Keratinocyte (primary cell): ENCODE measurements at regions not wholly inside any gene's neighbourhood (a gene's known extent, or its start where the extent isn't known, plus 50 kb on each side); places are given as distances from the start of the nearest gene placed in this dataset.

ENCODE experiments used
- DNase-seq: peaks from one replicate; pipeline ENCODE4 v3.0.0-alpha.2; 2011; ENCODE audit warnings: low read depth, missing footprints, low spot score
- FAIRE-seq: peaks from 2 replicates; lab custom pipeline; 2011; peaks lifted over from hg19 to GRCh38; lab: Jason Lieb, UNC
- H2AFZ ChIP-seq: 2 replicates; pipeline ENCODE4 v1.6.0; 2012; ENCODE audit warnings: low read length, control low read depth, inconsistent platforms; ENCODE audit not compliant: control insufficient read depth
- H3K27ac ChIP-seq: 2 replicates; pipeline ENCODE4 v1.5.1; 2011; ENCODE audit warnings: low read length; ENCODE audit not compliant: control insufficient read depth, insufficient read depth
- H3K27me3 ChIP-seq: 3 replicates; pipeline ENCODE4 v1.6.0; 2011; ENCODE audit warnings: low read length; ENCODE audit not compliant: control insufficient read depth, insufficient read depth; ENCODE audit errors: extremely low read depth
- H3K36me3 ChIP-seq, 2 experiments: 2 replicates in 1 of 2; 3 replicates in 1 of 2; pipeline ENCODE4 v1.5.1; 2011; ENCODE audit warnings: low read length in 2 of 2, mild to moderate bottlenecking in 1 of 2; ENCODE audit not compliant: control insufficient read depth in 2 of 2, insufficient read depth in 2 of 2; ENCODE audit errors: extremely low read depth in 1 of 2
- H3K4me1 ChIP-seq: 3 replicates; pipeline ENCODE4 v1.5.1; 2011; ENCODE audit warnings: low read length; ENCODE audit not compliant: control insufficient read depth, insufficient read depth; ENCODE audit errors: extremely low read depth
- H3K4me2 ChIP-seq: 3 replicates; pipeline ENCODE4 v1.6.0; 2011; ENCODE audit warnings: low read depth, low read length; ENCODE audit not compliant: control insufficient read depth, insufficient read depth; ENCODE audit errors: extremely low read depth
- H3K4me3 ChIP-seq, 3 experiments: fragments of 200-600 bp in 1 of 3; sonication (generic) in 1 of 3; 2 replicates in 2 of 3; 3 replicates in 1 of 3; pipeline ENCODE4 v1.5.1; 2011 to 2016; ENCODE audit warnings: low read length in 3 of 3, mild to moderate bottlenecking in 3 of 3, control low read depth in 2 of 3, inconsistent platforms in 1 of 3, low read depth in 1 of 3, mixed read lengths in 1 of 3, mixed run types in 1 of 3, moderate library complexity in 1 of 3; ENCODE audit not compliant: control insufficient read depth in 2 of 3, insufficient read depth in 2 of 3; ENCODE audit errors: extremely low read depth in 1 of 3
- H3K79me2 ChIP-seq: 2 replicates; pipeline ENCODE4 v1.6.0; 2012; ENCODE audit warnings: low read length; ENCODE audit not compliant: control insufficient read depth, insufficient read depth
- H3K9ac ChIP-seq: 3 replicates; pipeline ENCODE4 v1.6.0; 2011; ENCODE audit warnings: low read length; ENCODE audit not compliant: control insufficient read depth, insufficient read depth; ENCODE audit errors: extremely low read depth
- H3K9me1 ChIP-seq: 3 replicates; pipeline ENCODE4 v1.6.0; 2011; ENCODE audit warnings: low read length; ENCODE audit not compliant: control insufficient read depth, insufficient read depth; ENCODE audit errors: extremely low read depth
- H3K9me3 ChIP-seq: 2 replicates; pipeline ENCODE4 v1.5.1; 2012; ENCODE audit warnings: low read depth, low read length; ENCODE audit not compliant: control insufficient read depth
- H4K20me1 ChIP-seq: 3 replicates; pipeline ENCODE4 v1.6.0; 2011; ENCODE audit warnings: low read length; ENCODE audit not compliant: control insufficient read depth, insufficient read depth; ENCODE audit errors: extremely low read depth
- EZH2 ChIP-seq: IDR thresholded peaks from one replicate; pipeline ENCODE4 v1.6.1; 2012; ENCODE audit warnings: inconsistent platforms, mild to moderate bottlenecking, low read length, moderate library complexity
- dilution Hi-C: fragments of 300-500 bp; cut with MboI; formaldehyde crosslinking; loops from one replicate; pipeline ENCODE4 v1.7.0; 2020; ENCODE audit warnings: low sequenced_read_pairs; ENCODE audit not compliant: extremely low pct_ligation_motif_present
- TF ChIP-seq, protein P1 (sequence below), 3 experiments: IDR thresholded peaks in 1 of 3; conservative IDR thresholded peaks in 1 of 3; optimal IDR thresholded peaks in 1 of 3; 2 replicates in 2 of 3; 3 replicates in 1 of 3; pipeline versions ENCODE3 to v1.5.1; 2011; ENCODE audit warnings: low read length in 3 of 3, mild to moderate bottlenecking in 3 of 3, moderate library complexity in 2 of 3, control low read depth in 1 of 3, inconsistent platforms in 1 of 3; ENCODE audit not compliant: insufficient read depth in 2 of 3; ENCODE audit errors: extremely low read depth in 1 of 3

DNA sequence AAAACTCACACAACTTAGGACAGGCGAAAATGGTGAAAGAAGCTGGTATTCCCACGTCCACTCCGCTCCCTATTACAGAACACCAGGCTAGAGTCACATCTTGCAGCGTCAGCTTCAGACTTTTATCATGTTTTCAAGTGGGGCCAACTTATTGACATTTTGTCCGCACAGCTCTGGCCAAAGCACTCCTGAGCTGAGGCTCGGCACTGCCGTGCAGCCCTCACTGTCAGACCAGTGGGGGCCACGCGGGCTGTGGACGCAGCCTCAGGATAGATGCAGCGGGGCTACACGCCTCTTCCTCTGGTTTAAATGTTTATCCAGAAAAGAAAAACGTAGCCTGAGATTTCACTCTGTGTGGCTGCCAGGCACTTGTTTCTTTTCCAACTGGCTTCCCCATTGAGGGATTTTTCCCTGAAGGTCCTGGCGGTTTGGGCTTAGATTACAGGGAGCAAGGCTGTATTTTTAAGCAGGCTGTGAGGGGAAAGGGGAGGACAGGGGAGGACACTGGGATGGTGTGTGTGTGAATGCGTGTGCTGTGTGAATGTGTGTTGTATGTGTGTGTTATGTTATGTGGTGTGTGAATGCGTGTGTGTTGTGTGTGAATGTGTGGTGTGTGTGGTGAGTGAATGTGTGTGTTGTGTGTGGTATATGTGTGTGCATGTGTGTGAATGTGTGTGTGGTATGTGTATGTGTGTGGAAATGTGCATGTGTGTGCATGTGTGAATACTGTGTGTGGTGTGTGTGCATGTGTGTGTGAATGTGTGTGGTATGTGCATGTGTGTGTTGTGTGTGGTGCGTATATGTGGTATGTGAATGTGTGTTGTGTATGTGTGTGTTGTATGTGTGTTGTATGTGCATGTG, 267.6 kb downstream of the DCDC2C start:
- Histone ChIP-seq H3K36me3 (no peaks in the 10 kb centered on the region), H3K4me2 (no peak overlapping the region), H3K27ac (no peak overlapping the region), H3K9ac (no peak overlapping the region), H3K4me3 (no peak overlapping the region), H3K9me3 (peaks cover 19% of the 10 kb centered on the region), H3K4me1 (no peaks in the 10 kb centered on the region), H3K9me1 (no peaks in the 10 kb centered on the region), H3K79me2 (no peaks in the 10 kb centered on the region), H4K20me1 (no peaks in the 10 kb centered on the region), H2AFZ (no peak overlapping the region), H3K27me3 (no peaks in the 10 kb centered on the region)
- no peak for DNase-seq
- TF ChIP-seq, protein P1, sequence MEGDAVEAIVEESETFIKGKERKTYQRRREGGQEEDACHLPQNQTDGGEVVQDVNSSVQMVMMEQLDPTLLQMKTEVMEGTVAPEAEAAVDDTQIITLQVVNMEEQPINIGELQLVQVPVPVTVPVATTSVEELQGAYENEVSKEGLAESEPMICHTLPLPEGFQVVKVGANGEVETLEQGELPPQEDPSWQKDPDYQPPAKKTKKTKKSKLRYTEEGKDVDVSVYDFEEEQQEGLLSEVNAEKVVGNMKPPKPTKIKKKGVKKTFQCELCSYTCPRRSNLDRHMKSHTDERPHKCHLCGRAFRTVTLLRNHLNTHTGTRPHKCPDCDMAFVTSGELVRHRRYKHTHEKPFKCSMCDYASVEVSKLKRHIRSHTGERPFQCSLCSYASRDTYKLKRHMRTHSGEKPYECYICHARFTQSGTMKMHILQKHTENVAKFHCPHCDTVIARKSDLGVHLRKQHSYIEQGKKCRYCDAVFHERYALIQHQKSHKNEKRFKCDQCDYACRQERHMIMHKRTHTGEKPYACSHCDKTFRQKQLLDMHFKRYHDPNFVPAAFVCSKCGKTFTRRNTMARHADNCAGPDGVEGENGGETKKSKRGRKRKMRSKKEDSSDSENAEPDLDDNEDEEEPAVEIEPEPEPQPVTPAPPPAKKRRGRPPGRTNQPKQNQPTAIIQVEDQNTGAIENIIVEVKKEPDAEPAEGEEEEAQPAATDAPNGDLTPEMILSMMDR (optimal IDR thresholded peaks at IDR 0.05 in 1 of 3, IDR thresholded peaks at IDR 0.05 in 1 of 3, conservative IDR thresholded peaks at IDR 0.05 in 1 of 3; ENCODE audit: extremely low read depth in 1 of 3, insufficient read depth in 2 of 3, low read length in 3 of 3), result no peak
- TF ChIP-seq EZH2, result no peak
- no peak for FAIRE-seq
- dilution Hi-C loops, result no loop called here

DNA sequence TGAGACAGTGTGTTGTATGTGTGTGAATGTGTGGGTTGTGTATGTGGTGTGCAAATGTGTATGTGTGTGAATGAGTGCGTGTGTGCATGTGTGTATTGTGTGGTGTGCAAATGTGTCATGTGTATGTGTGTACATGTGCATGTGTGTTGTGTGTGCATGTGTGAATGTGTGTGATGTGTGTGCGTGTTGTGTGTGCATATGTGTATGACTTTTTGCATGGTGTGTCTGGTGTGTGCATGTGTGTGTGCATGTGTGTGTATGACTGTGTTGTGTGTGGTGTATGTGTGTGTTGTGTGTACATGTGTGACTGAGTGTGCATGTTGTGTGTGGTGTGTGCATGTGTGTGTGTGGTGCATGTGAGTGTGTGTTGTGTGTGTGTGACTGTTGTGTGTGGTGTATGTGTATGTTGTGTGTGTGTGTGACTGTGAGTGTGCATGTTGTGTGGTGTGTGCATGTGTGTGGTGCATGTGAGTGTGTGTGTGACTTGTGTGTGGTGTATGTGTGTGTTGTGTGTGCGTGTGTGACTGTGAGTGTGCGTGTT, 268.3 kb downstream of the DCDC2C start:
- dilution Hi-C loops, result no loop called here
- Histone ChIP-seq H4K20me1 (no peaks in the 10 kb centered on the region), H3K9me3 (peaks cover 22% of the 10 kb centered on the region), H3K4me1 (no peaks in the 10 kb centered on the region), H3K9ac (no peak overlapping the region), H3K27ac (no peak overlapping the region), H3K4me2 (no peak overlapping the region), H3K27me3 (no peaks in the 10 kb centered on the region), H3K79me2 (no peaks in the 10 kb centered on the region), H3K36me3 (no peaks in the 10 kb centered on the region), H2AFZ (no peak overlapping the region), H3K4me3 (no peak overlapping the region), H3K9me1 (no peaks in the 10 kb centered on the region)
- no peak for FAIRE-seq
- DNase-seq, result no peak
- TF ChIP-seq EZH2, result no peak
- TF ChIP-seq, protein P1 (optimal IDR thresholded peaks at IDR 0.05 in 1 of 3, IDR thresholded peaks at IDR 0.05 in 1 of 3, conservative IDR thresholded peaks at IDR 0.05 in 1 of 3; ENCODE audit: extremely low read depth in 1 of 3, insufficient read depth in 2 of 3, low read length in 3 of 3), result no peak
